Transverse colon (tissue), 4 donors: ENCODE measurements at regions not wholly inside any gene's neighbourhood (a gene's known extent, or its start where the extent isn't known, plus 50 kb on each side); places are given as distances from the start of the nearest gene placed in this dataset.

ENCODE experiments used
- DNase-seq: peaks from one replicate; pipeline ENCODE4 v3.0.0-alpha.2; 2019
- H3K27ac ChIP-seq, 4 donors: fragments of 200-600 bp; sonication (generic); 2 replicates each; pipeline ENCODE4 v1.5.1; 2016 to 2018; ENCODE audit warnings: inconsistent platforms in 4 of 4
- H3K27me3 ChIP-seq: fragments of 200-600 bp; sonication (generic); 2 replicates; pipeline ENCODE4 v1.5.1; 2017; ENCODE audit warnings: inconsistent platforms
- H3K36me3 ChIP-seq, 4 donors: fragments of 200-600 bp; sonication (generic); 2 replicates each; pipeline ENCODE4 v1.5.1; 2017 to 2019; ENCODE audit warnings: inconsistent platforms in 4 of 4
- H3K4me1 ChIP-seq, 4 donors: fragments of 200-600 bp; sonication (generic); 2 replicates each; pipeline ENCODE4 v1.5.1; 2017 to 2020; ENCODE audit warnings: inconsistent platforms in 4 of 4
- H3K4me3 ChIP-seq, 4 donors: fragments of 200-600 bp; sonication (generic); 1 replicate in 1 of 4; 2 replicates in 3 of 4; pipeline versions ENCODE4 v1.5.1 to v1.6.1; 2017 to 2019; ENCODE audit warnings: inconsistent platforms in 4 of 4
- H3K9me3 ChIP-seq, 2 donors: fragments of 200-600 bp; sonication (generic); 2 replicates each; pipeline ENCODE4 v1.5.1; 2017 to 2019; ENCODE audit warnings: inconsistent platforms in 2 of 2
- EP300 ChIP-seq: sonication (generic); formaldehyde crosslinking; IDR thresholded peaks from one replicate; pipeline ENCODE4 v1.6.1; 2017; ENCODE audit warnings: antibody characterized with exemption, low read depth
- POLR2A ChIP-seq: fragments of 450-650 bp; IDR thresholded peaks from one replicate; pipeline ENCODE4 v1.6.1; 2016; ENCODE audit warnings: antibody characterized with exemption, mild to moderate bottlenecking, moderate library complexity
- POLR2AphosphoS5 ChIP-seq, 3 donors: sonication (generic); formaldehyde crosslinking; IDR thresholded peaks; one replicate each; pipeline ENCODE4 v1.6.1; 2016; ENCODE audit warnings: antibody characterized with exemption in 3 of 3
- WGBS, 2 donors: methylation state at CpG; one replicate each; pipeline ENCODE4 v1.1.5; 2018; ENCODE audit warnings: low coverage in 1 of 2; 5-methylcytosine and 5-hydroxymethylcytosine counted together
- in situ Hi-C, 4 donors: fragments of 200-750 bp; cut with MboI; loops; one replicate each; pipeline versions ENCODE4 v1.15.0 to v1.15.1; 2017; ENCODE audit warnings: low sequenced_read_pairs in 3 of 4, low pct_ligation_motif_present in 1 of 4, low pct_unique_long_range_greater_than_20kb in 1 of 4
- intact Hi-C: fragments of 100-400 bp; cut with DNase I; formaldehyde crosslinking; loops from one replicate; pipeline ENCODE4 v1.15.1; 2023; ENCODE audit warnings: low total_unique reads
- TF ChIP-seq, protein P1 (sequence below), 5 experiments: fragments of 200-600 bp in 3 of 5; fragments of 450-650 bp in 2 of 5; sonication (generic) in 3 of 5; IDR thresholded peaks; 1 replicate in 2 of 5; 2 replicates in 3 of 5; pipeline ENCODE4 v1.5.1; 2016 to 2017; ENCODE audit warnings: antibody characterized with exemption in 5 of 5, inconsistent platforms in 3 of 5, mild to moderate bottlenecking in 2 of 5, moderate library complexity in 1 of 5

DNA sequence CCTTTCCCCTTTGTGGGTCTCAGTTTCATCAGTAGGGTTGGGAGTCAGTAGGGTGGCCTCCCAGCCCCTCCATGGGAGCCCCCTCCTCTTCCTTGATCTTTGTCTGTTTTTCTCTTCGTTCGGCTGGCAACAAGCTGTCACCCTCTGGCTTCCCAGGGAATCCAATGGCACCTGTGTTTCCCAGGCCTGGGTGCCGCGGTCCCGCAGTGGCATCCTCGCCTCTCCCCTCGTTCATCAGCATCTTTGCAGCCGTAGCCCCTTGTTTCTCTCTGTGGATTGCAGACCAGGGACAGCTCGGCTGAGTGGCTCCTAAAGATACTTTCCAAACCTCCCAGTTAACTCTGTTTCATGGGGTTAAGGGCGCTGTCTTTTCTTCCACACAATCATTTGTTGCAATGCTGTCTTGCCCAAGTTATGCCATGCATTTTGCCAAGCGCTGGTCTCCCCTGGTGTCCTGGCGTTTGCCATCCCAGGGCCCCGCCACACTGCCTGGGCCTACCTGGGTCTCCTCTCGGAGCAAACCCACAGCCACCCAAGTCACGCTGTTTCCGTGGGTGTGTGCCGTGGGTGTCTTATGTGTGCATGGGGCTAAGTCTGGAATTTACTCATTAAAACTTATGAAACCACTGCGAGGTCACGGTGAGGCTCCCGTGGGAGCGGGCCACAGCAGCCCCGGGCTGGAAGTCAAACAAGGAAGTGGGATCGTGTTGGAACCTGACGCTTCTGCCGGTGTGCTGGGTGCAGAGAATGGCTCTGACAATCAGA, 189.4 kb upstream of the SHH start:
- 55 to 85% methylated on average over 9 to 25 of the region's 25 CpGs for WGBS, 2 donors
- H3K4me1 ChIP-seq: peaks cover 0 to 12% (median 0%) of the 10 kb centered on the region in 4 donors
- H3K36me3 ChIP-seq: no peaks in the 10 kb centered on the region
- H3K27me3 ChIP-seq: peaks cover 24% of the 10 kb centered on the region
- intact Hi-C loops: no loop called here
- DNase-seq: no peak
- TF ChIP-seq EP300 (no peak), POLR2A (no peak), POLR2AphosphoS5 (IDR thresholded peaks at IDR 0.05) (no peak)
- TF ChIP-seq, protein P1, sequence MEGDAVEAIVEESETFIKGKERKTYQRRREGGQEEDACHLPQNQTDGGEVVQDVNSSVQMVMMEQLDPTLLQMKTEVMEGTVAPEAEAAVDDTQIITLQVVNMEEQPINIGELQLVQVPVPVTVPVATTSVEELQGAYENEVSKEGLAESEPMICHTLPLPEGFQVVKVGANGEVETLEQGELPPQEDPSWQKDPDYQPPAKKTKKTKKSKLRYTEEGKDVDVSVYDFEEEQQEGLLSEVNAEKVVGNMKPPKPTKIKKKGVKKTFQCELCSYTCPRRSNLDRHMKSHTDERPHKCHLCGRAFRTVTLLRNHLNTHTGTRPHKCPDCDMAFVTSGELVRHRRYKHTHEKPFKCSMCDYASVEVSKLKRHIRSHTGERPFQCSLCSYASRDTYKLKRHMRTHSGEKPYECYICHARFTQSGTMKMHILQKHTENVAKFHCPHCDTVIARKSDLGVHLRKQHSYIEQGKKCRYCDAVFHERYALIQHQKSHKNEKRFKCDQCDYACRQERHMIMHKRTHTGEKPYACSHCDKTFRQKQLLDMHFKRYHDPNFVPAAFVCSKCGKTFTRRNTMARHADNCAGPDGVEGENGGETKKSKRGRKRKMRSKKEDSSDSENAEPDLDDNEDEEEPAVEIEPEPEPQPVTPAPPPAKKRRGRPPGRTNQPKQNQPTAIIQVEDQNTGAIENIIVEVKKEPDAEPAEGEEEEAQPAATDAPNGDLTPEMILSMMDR (IDR thresholded peaks at IDR 0.05): no peak
- H3K9me3 ChIP-seq: no peaks in the 10 kb centered on the region
- no peak overlapping the region for H3K27ac ChIP-seq
- in situ Hi-C loops: no loop called here
- no peak overlapping the region for H3K4me3 ChIP-seq

DNA sequence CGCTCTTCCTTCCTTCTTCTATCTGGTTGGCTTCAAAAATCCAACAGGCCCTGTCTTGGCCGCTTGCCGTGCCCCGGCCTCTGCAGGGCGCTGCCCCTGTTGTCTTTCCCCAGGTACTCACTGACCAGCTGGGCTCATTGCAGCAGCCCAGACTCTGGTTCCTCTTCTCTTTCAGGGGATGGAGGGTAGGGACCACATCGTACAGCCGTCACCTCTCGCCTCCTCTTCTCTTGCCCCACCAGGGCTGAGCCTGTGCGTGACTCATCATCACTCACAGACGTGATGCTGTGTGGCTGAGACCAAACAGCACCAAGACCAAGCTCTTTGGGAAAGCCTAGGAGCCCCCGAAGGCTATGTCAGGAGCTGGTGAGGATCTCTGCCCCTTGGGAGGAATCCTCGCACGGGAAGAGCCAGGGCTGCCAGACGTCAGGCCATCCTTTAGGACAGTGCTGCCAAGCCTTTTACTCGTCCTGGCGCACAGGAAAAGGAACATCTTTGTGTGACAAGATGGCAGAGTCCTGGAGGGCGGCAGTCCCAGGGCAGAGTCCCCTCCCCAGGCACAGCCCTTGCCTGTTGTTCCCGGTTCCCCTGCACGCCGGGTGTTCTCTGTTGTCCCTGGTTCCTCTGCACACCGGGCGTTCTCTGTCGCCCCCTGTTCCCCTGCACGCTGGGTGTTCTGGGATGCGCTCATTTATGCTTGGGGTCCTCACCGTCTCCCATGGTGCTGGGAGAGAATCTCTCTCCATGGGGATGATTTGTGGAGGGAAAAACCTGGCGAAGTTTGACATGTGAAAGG, 188.5 kb upstream of the SHH start:
- peaks cover 31% of the 10 kb centered on the region for H3K27me3 ChIP-seq
- WGBS, 2 donors: 80 to 89% methylated on average over 1 to 25 of the region's 27 CpGs
- no peak for DNase-seq
- intact Hi-C loops: no loop called here
- no peak overlapping the region for H3K4me3 ChIP-seq
- peaks cover 0 to 12% (median 0%) of the 10 kb centered on the region in 4 donors for H3K4me1 ChIP-seq
- in situ Hi-C loops: no loop called here
- H3K9me3 ChIP-seq: no peaks in the 10 kb centered on the region
- TF ChIP-seq EP300 (no peak), POLR2A (no peak), POLR2AphosphoS5 (IDR thresholded peaks at IDR 0.05) (no peak)
- TF ChIP-seq, protein P1 (IDR thresholded peaks at IDR 0.05): no peak
- no peaks in the 10 kb centered on the region for H3K36me3 ChIP-seq
- H3K27ac ChIP-seq: no peak overlapping the region

DNA sequence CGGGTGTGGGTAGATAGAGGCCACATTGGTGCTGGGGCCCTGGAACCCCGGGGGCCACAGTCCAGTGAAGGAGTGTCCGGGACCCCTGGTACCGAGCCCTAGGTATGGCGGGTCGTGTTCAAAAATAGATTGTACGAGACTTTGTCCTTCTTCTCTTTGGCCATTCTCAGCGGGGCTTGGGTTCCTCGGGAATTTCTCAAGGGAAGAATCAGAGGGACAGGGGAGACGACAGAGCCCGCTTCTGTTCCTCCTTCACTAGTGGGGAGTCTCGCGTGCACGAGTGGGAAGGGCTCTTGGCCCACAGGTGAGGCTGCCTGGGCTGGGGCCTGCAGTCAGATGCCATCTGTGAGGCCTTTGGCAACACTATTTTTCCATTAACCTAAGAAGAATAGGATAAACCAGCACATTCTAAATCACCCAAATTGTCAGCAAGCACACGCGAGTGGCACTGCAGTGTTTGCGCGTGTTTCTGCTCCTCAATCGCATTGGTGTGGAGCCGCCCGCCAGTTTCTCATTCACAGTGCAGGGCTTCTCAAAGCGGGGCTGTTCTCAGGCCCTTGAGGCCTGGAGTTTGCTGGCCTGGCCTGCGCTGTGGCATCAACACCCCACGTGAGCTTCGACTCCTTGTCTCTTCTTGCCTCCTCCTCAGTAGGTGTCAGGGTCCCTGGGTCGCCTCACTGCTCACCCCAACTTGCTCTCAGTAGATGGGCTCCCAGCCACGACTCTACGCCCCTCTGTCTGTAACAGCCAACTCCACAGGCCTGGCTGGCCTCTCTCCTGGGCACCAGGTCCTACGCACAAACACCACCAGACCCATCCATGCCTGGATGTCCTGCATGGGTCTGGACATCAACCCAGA, 187.6 kb upstream of the SHH start:
- in situ Hi-C loops (no loop called here), intact Hi-C loops (no loop called here)
- WGBS, 2 donors: 91% methylated on average over 29 of the region's 29 CpGs; no CpG with 5 or more reads in 1 of the 2 donors
- DNase-seq: no peak
- Histone ChIP-seq H3K4me1 (peaks cover 0 to 12% (median 0%) of the 10 kb centered on the region in 4 donors), H3K9me3 (no peaks in the 10 kb centered on the region), H3K27me3 (peaks cover 31% of the 10 kb centered on the region), H3K4me3 (no peak overlapping the region), H3K27ac (no peak overlapping the region), H3K36me3 (no peaks in the 10 kb centered on the region)
- TF ChIP-seq POLR2AphosphoS5 (IDR thresholded peaks at IDR 0.05) (no peak), POLR2A (no peak), EP300 (no peak)
- TF ChIP-seq, protein P1 (IDR thresholded peaks at IDR 0.05): no peak
